Tibial nerve (tissue), 3 donors: ENCODE measurements at regions not wholly inside any gene's neighbourhood (a gene's known extent, or its start where the extent isn't known, plus 50 kb on each side); places are given as distances from the start of the nearest gene placed in this dataset.

Experiments
- CTCF ChIP-seq, 5 experiments: fragments of 200-600 bp in 3 of 5; fragments of 450-650 bp in 2 of 5; sonication (generic) in 3 of 5; IDR thresholded peaks; one replicate each; pipeline ENCODE4 v1.5.1; 2016 to 2019; ENCODE audit warnings: antibody characterized with exemption in 5 of 5, mild to moderate bottlenecking in 3 of 5, moderate library complexity in 2 of 5
- POLR2A ChIP-seq, 2 donors: fragments of 450-650 bp; IDR thresholded peaks; one replicate each; pipeline ENCODE4 v1.6.1; 2017; ENCODE audit warnings: antibody characterized with exemption in 2 of 2, mild to moderate bottlenecking in 2 of 2, moderate library complexity in 2 of 2

GRCh38 chr10:42984761-42985325 is 92.0 kb upstream of the RET start:
- TF ChIP-seq CTCF (IDR thresholded peaks at IDR 0.05) (no peak), POLR2A (IDR thresholded peaks at IDR 0.05) (no peak)
